Effector CD8-positive, alpha-beta T cell (primary cell): ENCODE measurements at regions not wholly inside any gene's neighbourhood (a gene's known extent, or its start where the extent isn't known, plus 50 kb on each side); places are given as distances from the start of the nearest gene placed in this dataset.

Experiments
- DNase-seq: peaks from one replicate; lab custom pipeline; 2025; lab: John Stamatoyannopoulos, UW

DNA sequence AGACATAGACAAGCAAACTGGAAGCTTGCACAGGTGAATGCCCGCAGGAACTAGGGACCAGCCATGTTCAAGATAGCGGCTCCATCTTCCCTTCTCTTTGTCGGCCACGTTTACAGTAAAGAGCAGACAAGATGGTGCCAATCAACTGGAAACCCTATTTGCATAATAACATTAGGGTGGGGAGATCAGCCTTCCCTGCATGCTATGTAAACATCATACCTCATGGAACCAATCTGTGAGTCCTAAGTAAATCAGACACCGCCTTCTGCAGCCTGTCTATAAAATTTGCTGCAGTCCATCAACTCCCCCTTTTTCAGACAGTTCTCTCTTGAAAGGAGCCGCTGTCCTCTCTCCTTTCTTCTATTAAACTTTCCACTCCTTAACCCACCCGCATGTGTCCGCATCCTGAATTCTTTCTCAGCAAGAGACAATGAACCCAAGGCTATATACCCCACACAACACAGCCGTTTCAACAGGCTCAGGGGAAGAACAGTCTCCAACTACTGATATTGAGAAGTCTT, 384.4 kb downstream of the EIPR1 start:
- DNase-seq: no peak

DNA sequence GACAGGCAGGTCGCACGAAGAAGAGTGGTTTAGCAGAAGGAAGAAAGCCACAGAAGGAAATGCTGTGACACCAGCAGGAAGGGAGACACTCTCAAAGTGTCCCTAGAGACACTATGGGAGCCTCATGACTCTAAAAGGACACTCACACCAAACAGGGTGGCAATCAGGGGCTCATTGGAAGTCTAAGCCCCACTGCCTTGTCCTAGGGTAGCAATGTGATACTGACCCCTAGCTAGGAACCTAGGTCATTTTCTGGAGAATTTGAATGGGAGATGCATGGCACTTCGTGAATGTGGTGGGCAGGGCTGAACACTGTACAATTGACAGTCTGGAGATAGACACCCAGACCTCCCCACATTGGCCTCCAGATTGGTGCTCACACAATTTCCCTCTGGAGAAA, 385.0 kb downstream of the EIPR1 start:
- no peak for DNase-seq

DNA sequence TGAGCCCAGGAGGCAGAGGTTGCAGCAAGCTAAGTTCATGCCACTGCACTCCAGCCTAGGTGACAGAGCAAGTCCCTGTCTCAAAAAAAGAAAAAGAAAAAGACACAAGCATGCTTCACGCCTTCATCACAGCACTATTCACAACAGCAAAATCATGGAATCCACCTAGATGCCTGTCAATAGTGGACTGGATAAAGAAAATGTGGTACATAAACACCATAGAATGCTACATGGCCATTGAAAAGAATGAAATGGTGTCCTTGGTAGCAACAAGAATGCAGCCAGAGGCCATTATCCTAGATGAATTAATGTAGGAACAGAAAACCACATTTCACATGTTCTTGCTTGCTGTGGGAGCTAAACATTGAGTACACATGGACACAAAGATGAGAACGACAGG, 392.6 kb downstream of the EIPR1 start:
- DNase-seq: no peak

DNA sequence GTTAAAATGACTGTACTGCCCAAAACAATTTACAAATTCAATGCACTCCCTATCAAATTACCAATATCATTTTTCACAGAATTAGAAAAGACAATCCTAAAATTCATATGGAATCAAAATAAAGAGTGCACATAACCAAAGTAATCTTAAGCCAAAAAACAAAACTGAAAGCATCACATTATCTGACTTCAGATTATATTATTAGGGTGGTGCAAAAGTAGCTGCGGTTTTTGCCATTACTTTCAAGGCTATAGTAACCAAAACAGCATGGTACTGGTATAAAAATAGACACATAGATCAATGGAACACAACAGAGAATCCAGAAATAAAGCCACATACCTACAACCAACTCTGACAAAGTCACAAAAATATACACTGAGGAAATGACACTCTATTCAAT, 396.6 kb downstream of the EIPR1 start:
- DNase-seq: no peak

DNA sequence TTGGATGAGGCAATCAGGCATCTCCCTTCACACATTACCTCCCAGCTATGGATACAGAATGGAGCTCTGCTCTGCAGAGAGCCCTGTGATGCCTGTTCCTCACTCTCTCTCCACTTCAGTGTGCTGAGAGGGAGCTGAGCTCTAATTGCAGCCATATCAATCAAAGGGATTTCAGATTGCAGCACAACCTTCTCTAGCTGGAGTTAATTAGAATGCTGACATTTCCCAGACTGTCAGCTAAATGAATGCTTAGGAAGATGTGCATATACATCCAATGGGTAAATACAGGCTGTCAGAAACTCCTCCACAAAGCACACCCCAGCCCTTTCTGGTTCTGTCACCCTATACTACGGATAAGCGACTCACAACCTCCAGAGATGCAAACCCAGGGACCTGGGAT, 402.6 kb downstream of the EIPR1 start:
- DNase-seq: no peak

DNA sequence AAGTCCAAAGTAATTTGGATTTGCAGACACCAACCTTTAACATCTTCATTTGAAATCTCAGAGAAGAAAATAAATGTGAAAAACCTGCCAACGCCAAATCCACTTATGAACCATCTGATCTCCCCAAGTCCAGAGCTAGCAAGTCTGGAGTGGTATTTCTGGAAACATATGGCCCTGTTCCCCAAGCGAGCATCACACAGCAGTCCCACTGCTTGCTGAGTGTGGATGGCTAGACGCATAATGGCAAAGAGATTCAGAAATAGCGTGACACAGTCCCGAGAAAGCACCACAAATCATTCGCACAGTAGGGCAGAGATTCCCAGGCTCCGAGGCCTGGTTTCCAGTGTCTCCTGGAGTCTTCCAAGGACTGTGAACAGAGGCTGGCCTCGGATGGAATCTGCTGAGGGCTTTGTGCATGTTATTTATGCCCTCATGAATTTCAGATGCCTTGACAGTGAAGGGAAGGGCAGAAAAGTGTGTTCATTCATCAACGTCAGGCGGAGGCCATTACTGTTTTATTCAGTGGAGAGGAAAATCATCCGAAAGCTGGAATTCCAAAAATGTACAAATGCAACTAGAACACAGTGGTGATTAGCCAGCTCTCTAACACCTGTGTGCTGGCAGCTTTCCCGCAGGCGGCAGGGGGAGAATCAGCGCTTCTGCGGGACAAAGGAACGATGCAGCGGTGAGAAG, 417.0 kb downstream of the EIPR1 start:
- DNase-seq: no peak

DNA sequence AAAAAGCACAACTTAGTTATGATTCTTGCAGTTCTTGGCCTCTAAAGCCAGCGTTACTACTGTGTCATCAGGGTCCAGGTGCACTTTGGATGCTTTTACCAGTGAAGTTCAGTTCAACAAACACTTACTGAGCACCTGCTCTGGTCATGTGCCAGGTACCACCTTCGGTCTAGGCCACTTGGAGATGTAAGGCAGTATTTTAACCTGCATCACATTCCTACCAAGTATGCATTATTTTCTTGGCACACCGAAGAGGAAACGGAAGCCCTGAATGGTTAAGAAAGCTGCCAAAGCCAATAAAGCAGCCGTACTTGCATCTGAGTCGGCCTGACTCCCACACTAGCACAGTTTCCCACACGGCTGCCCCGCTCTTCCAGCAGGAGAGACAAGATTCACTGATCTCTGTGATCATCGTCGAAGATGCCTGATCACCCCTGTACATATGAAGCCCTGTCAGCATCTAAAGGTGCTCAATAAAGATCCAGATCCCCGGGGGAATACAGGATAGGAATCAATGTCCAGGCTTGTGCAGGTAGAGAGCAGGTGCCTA, 427.1 kb downstream of the EIPR1 start:
- no peak for DNase-seq

DNA sequence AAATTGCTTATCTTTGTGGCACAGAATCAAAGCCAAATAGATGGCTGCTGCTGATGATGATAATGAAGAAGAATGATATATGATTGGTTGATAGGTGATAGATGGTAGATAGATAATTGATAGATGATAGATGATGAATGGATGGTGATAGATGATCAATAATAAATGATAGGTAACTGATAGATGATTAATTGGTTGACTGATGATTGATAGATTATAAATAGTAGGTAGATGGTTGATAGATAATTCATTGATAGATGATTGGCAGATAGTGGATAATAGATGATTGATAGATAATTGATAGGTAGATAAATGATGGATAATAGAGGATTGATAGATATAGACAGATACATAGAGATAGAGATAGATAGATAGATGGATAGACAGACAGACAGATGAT, 430.2 kb downstream of the EIPR1 start:
- no peak for DNase-seq

DNA sequence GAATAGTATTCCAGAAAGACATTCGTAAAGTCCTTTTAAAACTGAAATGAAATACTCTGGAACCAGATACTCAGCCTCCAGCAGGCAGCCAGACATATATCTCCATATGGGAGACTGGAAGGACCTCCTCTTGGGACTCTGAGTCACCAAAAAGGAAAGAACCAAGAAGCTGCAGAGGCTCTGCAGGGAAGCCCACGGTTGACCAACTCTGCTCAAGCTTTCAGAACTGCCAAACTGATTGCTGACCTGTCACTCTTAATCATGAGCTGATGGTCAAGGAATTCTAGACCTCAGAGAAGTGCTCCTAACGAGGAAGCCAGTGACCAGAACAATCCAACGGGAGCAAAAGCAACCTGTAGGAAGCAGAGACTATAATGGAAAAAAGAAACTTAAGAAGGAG, 434.7 kb downstream of the EIPR1 start:
- DNase-seq: no peak

DNA sequence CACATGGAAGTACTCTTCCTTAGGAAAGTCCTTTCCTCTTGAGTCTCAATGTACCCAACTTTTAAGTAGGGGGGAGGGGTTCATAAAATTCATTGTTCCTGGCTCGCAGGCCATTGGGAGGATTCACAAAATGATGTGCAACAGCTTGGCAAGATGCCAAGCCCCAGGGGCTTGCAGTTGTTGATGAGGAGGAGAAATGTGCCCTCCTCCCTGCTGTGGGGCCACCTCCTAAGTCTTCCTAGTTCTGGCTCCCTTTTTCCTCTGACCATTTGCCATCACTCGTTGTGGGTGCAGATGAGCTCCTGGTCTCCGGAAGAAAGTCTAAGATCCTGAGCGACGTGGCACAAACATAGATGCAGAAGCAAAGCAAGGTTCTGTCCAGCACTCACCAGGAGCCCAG, 435.4 kb downstream of the EIPR1 start:
- no peak for DNase-seq

DNA sequence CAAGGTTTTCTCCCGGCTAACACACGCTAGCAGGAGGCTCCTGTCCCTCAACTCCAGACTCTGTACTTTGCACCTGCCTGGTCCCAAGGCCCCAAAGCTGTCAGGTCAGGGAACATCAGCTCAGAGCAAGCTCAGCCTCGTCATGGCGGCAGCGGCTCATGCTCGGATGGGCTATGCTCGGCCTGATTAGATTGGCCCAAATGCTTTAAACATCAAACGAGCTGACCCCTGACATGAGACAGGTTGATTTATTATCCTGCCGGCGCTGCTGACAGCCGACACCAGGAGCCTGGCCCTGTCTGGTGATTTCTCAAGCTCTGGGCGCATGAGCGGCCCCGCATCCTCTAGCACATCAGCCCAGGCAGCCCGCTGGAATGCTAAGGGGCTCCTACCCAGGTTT, 436.4 kb downstream of the EIPR1 start:
- no peak for DNase-seq

DNA sequence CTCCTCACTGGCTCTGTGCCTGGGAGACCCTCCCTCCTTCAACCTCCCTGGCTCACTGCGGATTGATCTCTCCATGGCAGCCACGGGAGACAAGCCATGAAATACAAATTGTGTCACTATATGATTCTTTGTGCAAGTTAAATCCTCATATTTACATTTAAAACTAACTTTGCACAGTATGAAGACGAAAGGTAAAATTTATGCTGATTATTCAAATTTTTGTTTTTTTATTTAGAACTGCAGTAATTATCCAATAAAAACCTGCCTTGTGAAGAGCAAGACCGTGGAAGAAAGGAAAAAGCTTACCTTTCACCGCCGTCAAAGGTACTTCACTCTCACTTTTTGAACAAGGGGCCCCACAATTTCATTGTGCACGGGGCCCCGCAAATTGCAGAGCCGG, 436.9 kb downstream of the EIPR1 start:
- no peak for DNase-seq

DNA sequence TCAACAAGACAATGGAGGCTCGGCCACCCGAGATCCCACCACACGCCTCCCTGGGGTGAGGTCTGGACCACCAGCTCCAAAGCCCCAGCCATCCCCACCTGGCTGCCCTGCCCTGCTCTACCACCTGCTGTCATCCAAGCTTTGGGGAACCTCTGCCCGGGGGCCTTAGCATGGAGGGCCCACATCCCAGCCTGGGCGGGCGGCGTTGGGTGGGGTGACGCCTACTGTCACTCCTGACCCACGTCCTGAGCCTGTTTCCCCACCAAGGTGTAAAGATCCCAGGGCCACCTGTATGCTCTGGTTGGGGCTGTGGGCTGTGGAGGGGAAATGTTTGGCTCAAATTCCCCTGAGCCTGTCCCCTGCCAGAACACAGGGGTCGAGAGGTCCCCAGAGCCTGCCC, 437.6 kb downstream of the EIPR1 start:
- DNase-seq: no peak

DNA sequence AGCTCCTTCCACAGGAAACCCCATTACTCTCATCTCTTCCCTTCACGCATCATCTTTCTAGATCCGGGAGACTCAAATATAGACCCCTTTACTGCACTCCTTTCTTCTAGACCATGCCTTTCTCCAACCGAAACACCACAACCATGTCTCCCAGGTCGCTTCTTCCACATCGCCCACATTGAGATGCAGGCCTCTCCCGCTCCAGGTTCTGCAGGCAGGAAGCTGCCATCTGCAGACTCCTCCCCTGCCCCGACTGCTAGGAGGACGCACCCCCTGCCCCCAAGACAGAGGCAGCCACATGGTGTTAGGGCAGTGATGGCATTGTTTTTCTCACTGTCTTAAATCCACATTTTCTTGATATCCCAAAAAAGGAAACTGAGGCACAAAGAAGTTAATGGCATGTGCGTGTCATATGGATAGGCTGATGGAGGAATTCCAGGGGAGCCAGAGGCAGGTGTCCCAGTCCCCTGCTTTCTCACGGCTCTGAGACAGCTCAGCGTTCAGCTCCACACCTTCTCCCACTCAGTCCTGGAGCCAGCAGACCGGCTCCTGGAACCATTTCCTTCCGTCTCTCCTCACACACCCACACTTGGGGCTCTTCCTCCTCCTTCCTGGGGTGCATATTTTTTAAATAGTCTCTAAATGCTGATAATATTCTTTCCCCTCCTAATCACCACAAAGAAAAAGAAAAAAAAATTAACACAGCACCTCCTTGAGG, 438.4 kb downstream of the EIPR1 start:
- no peak for DNase-seq

DNA sequence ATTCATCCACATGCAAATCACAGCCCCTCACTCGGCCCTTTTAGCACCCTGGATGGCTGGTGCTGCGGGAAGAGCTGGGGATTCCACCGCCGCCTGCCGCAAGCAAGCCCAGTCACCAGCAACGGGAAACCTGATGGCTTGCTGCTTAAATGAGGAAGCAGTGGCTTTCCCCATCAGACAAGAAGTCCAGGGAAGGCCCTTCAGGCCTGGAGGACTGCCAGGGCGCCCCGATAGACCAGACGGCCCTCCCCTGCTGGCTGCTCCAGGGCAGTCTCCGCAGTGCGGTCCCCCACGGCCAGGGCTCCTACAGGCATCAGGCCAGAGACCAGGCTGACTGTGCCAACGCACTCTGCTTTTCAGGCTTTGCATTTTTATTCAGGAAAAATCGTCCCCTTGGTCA, 439.1 kb downstream of the EIPR1 start:
- no peak for DNase-seq

DNA sequence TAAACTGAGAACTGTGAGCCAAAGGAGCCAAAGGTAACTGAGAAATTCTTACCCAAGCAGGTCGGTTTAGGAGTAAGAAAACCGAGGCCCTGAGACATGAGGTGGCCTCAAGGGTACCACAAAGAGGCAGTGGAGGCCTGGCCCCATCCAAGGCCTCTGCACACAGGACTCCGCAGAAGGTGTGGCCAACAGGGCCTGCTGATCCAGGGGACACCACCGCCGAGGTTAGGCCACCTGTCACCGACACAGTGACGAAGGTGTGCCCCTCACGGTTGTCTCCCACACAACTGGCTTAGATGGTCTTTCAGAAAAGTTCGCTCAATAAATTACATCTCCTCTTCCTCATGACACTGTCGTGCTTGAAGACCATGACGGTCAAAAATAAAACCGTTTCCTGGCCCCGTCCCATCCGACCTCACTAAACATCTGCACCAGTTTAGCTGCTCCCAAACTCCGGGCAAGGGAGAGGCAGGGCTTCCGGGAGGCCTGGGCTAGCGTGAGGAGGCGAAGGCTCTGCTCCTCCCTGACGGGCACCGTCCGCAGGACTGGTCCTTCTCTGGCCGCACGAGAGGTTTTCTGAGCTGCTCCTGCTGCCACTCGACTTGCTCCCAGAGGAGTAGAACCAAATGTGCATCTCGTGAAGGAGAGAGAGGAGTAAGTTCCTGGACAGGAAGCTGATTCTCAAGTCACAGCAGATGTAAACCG, 442.0 kb downstream of the EIPR1 start:
- DNase-seq: no peak

DNA sequence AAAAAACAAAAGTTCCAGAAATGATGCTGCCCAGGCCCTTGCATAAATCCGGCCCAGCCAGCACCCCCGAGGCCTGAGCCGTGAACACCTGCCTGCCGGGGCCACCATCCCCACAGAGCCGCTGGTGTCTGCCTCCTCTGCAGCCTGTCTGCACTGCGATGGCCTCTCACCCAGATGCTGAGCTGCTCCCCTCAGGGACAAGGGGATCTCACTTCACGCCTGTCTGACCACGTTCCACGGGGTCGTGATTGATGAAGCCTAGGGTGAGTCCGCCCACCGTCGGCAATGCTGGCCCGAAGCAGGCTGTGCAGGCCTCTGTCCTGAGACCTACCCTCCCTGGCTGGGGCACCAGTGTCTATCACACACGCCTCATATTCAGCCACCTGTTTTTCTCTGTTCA, 444.2 kb downstream of the EIPR1 start:
- no peak for DNase-seq

DNA sequence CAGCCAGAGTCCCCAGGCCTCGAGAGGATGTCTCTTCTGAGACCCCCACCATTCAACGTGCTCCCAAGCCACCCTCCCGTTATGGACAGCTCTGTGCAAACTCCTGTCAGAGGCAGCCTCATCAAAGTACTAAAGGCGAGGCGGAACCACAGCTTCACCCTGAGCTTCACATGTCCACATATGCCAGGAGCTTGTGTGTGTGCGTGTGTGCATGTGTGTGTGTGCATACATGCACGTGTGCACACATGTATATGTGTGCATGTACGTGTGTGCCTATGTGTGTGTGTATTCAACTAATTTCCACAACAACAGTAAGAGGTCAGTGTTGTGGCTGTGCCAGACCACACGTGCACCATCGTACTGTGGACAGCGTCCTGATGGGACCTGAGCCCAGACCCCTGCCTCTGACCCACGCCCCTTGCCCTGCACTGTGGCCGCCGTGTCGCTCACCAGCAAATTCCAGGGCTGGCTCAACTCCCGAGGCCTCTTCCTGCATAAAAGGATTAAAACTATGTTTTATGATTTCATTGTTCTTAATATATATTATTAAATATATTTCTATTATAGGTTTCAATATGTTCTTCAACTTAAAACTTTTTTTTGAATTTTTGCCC, 444.8 kb downstream of the EIPR1 start:
- no peak for DNase-seq

DNA sequence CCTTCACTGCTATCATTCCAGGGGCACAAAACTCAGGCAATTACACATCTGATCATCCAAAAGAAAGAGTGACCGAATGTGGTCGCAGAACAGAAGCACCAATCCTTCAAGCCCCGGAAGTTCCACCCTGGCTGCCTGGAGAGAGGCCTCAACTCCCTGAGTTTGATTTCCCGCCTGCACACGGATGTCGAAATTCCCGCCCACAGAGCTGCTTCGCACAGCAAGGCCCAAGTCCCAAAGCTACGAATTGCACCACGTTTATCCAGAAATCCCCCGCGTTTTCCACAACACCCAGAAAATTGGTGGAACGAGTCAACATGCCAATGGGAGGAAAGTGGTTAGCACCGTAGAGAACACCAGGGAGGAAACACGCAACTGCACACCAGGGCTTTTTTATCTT, 445.4 kb downstream of the EIPR1 start:
- DNase-seq: no peak

DNA sequence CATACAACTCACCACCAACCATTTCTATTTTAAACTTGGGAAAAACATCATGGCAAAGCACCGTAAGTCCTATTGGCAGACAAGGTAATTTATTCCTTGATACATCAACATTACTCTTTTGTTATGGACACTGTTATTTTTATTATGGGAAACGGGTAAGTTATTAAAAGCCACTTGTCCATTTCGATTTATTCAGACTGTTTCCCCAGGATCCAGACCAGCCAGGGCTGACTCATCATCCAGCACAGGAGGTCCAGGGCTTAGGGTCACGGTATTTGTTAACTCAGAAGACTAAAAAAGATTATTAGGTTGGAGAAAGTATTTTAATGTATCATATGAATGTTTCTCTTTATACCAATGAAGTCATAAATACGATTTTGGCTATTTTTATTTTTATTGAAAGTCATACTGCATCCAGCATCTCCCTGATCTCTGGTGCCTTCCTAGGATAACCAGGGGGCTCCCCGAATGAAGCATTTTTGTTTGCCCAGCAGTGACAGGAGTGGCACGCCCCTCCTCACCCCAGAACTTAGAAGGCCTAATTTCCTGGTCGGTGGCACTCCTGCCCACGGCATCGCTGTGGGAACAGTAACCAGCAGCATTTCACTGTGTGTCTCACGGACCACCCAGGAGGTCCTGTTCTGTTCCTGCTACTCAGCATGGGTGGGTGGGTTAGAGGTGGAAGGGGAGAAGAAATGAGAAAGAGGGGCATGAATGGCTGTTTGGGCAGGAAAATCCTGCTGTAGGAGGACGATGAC, 446.1 kb downstream of the EIPR1 start:
- DNase-seq: no peak

DNA sequence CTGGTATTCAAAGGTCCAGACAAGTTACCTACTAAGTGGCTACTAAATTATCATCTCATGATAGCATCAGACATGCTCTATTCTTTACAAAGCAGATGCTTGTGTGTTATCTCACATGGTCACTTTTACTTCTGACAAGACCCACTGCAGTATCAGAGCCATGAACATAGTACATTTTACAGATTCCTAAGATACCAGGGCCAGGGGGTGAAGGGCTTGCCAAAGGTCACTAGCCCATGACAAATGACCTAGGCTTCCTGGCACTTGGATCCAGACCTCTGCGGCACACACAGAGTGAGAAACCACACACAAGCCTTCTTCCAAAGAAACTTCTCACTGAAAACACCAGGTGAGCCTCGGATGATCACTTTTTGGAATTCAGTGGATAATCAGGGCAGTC, 446.8 kb downstream of the EIPR1 start:
- DNase-seq: no peak

DNA sequence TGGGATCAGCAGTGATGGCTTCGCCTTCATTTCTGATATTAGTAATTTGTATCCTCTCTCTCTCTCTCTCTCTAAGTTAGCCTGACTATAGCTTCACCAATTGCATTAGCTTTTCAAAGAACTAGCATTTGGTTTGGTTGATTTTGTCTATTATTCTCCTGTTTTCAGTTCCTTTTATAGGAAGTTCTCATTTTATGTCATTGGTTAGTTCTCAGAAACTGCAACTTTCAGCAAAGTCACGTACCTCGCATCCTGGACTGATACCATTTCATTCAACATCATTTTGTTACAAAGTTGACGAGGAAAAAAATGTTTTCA, 450.8 kb downstream of the EIPR1 start:
- DNase-seq: no peak
